ENCODE measurements at regions not wholly inside any gene's neighbourhood (a gene's known extent, or its start where the extent isn't known, plus 50 kb on each side); places are given as distances from the start of the nearest gene placed in this dataset.

DNA sequence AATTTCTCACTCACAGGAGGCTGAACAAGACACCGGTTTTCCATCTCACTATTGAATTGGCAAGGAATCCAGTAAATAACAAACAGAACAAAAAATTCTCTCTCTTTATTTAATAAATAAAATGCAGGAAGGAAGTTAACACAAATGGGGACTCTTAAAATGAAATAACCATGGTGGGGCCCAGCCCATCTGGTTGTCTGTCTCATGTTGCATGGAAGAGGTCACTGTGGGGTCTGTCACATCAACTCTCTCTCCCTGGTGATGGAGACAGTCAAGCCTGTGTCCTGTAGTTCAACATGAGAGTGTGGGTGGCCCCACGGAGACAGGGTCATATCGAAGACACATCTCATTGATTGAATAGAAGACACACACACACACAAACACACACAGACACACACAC, 297.7 kb downstream of the IRX2 start:
- DNase-seq (ENCODE audit: low spot score) = no peak

DNA sequence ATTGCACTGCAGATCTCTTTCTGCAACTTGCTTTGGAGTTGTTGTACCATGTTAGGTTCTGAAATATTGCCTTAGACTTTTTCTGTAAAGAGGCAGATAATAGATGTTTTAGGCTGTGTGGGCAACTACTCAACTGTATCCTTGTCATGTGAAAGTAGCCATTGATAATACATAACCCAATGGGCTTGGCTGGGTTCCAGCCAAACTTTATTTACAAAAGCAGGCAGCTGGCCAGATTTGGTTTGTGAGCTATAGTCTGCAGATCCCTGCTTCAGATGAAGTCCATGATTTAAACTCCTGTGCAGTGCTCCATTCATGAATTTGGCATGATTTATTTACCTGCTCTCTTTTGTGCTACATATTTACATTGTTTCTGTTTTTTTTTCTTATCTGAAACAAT, 300.4 kb downstream of the IRX2 start:
- no peak for DNase-seq (ENCODE audit: low spot score)

DNA sequence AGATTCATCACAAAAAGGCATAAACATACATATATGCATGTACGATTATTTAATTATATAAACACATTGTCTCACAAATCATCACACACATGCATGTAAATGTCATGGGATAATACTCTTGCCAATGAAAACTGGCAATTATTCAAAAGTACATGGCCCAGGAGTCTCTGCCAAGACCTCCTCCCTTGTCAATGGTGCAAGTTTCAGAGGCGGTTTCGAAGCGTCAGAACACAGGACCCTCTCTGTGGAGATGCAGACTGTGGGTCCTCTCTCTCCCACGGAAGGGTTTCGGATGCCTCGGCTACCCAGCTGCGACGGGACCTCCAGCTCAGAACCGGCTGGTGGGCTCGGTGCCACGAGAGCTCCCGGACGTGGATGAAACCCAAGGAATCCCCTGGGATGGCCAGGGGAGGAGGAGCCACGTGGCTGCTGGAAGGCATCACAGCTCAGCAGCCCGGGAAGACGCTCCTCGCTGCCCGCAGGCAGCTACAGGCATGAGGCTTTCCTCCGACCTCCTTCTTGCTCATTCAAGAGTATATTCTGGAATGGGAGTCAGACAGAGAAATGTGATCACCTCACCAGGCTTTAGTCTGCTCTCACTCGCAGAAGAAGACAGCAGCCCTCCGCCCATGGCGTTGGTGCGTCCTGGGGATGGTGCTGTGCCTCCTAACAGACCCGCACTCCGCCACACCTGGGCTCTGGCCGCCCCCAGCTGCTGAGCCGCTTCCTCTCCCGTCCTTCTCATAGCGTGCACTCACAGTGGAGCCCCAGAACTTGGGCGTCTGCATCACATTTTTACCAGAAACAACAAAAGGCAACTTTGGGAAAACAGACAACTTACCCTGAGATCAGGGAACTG, 308.8 kb downstream of the IRX2 start:
- DNase-seq (ENCODE audit: low spot score) = no peak

DNA sequence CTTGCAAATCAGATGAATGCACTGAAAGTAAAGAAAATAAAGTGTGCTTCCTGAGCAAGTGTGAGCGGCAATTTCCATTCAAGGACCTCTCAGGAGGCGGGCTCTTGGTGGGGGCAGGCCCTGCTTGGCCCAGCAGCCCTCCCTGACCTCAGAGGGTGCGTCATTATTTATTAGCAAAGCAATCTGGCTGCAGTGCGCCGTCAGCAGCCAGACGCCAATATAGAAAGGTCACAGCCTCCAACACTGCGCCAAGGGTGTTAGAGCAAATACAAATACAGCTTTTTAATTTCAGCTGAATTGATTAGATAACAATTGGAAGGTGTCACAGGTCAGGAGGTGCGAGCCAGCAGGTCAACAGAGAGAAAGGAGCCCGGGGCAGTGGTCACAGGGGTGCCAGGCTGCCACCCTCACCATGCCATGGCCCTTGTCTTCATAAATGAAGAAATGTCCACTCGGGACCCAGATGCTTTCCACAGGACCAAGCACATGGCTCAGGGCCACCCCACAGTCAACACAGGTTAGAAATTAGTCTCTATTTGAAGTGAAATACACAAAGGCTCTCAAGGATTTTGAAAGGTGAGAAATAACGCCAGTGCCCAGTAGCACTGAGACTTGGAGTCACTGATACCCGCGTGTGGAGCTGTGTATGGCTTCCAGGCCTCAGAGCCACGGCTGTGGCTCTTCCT, 309.8 kb downstream of the IRX2 start:
- no peak for DNase-seq (ENCODE audit: low spot score)

DNA sequence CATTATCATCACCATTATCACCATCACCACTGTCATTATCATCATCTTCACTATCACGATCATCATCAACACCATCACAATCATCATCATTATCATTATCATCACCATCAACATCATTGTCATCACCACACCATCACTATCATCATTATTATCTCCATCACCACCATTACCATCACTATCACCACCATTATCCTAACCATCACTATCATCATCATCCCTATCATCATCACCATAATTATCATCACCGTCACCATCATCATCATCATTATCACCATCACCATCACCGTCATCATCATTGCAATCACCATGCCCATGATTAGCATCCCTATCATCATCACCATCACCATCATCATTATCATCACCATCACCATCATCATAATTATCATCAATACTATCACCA, 311.9 kb downstream of the IRX2 start:
- DNase-seq (ENCODE audit: low spot score) = no peak

DNA sequence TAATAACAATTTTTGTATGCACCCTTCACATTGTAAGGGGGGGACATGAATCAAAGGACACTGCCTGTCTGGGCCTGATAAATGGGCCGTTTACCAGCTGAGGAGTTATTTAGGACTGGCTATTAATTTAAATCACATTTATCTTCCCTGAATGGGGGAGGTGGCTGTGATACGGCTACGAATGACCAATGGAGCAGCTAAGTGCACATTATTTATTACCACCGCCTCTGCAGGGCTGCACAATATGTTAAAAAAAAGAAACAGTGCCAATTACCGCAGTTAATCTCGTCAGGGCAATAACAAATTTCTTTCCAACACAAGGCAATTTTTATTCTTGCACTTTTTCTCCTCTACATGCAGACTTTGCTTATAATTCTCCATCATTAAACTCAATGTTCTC, 318.4 kb downstream of the IRX2 start:
- DNase-seq (ENCODE audit: low spot score) = no peak

DNA sequence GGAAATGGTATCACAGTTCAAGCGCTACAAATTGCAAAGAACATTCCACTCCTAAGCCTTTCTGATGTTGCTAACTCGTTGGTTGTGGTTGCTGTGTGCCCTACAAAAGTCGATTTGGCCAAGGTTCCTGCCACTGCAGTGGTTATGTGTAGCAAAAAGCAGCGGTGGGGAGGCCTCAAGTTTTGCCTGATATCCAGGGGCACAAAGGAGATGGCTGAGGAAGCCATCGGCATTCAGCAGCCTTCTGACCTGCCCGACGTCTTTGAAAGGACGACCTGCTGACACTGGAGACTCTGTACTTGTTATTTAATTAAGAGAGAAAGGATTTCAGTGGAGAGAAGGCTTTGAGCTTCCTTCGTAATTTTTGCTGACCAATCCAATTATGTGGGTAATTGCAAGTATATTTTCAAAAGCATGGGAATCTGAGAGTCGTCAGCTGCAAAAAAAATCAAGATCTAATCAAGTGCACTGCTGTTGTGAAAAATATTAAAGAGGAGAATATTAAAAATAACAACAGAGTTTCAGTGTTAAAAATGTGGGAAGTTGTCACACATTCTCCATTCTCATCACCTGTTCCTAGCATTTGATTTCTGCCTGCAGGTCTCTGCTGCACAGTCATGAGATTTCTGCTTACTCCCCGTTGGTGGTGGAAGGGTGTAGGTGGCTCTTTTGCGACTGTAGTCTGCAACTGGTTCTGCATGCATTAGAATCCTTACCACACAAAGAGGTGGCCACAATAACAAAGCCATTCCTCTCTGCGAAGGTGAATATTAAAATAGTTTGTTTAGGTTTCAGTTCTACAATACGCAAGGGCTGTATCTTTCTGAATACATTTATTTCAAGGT, 319.2 kb downstream of the IRX2 start:
- DNase-seq (ENCODE audit: low spot score) = no peak

DNA sequence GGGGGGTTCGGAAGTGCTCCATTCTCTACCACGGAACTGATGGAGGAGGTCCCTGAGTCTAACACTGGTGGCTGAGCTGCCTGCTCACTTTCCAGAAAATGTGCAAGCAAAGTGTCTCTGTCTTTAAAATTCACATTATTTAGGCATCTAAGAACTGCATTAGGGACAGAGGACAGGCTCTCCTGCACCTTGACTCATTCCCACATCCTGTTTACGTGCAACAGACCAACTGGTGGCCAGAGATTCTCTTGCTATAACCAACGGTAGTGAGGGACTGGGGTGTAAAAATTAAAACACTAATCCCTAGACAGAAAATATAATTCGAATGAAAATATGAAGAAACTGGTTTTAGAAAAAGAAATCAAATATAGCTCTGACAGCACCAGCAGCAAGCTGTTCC, 320.9 kb downstream of the IRX2 start:
- no peak for DNase-seq (ENCODE audit: low spot score)

DNA sequence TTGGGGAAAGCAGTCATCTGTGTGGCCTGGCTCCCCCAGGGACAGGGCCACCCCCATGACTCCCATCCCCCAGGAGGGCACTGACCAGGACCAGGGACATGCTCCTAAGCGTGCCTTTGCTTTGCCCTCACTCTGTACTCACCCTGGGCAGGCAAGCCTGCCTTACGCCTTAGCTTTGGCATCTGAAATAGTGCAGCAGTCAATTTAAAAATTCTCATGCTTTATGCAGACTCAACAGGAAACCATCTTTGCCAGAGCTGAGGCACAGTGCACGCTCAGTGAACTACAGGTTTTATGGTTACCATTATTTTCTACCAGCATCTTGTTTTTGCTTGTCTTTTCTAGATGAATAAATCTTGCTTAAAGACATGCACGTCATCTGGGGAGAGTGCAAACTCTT, 323.5 kb downstream of the IRX2 start:
- no peak for DNase-seq (ENCODE audit: low spot score)

DNA sequence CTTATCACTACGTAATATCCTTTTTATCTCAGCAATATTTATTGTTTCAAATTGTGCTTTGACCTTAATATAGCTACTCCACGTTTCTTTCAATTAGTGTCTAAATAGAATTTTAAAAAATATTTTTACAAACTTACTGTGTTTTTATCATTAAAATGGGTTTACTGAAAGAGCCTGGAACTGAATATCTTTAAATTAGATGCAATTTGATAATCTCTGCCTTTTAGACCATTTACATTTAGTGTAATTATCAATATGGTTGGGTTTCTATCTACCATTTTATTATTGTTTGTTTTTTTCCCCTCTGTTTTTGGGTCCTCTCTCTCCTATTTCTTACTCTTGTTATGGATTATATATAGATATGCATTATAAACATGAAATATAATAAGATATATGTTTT, 327.8 kb downstream of the IRX2 start:
- no peak for DNase-seq (ENCODE audit: low spot score)

DNA sequence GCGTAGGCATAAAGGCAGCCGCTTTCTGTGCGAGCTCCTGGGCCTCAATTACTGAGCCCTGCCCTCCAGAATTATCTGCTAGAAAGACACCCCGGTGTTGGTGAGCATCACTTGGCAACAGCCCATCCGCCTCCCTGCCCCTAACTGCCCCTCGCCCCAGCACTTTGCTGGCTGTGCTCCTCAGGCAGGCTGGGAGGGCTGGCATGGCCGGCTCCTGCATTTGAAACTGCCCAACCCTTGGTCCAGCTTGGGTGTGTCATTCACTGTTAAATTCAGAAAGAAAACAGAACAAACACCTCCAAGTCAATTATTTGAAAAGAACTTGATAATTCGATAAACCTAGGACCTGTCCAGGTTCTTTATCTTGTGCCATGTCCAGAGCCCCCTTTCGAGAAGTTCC, 334.2 kb downstream of the IRX2 start:
- DNase-seq (ENCODE audit: low spot score) = no peak

DNA sequence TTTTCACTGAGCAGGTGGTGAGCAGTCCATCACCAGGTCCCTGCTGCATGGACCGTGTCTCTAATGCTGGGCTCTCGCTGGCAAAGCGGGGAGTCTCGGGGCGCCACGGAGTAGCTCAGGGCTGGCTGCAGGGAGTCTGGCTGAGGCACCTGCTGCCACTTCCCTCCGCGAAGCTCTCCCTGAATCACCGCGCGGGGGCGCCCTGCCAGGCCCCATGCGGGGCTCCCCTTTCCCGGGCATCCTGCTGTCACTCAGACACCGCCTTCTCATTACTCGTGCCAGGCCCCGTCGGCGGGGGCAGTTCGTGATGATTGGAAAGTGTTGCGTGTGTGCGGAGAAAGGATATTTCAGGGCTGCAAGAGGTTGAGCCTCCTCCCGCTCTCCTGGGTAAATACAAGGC, 335.8 kb downstream of the IRX2 start:
- no peak for DNase-seq (ENCODE audit: low spot score)

DNA sequence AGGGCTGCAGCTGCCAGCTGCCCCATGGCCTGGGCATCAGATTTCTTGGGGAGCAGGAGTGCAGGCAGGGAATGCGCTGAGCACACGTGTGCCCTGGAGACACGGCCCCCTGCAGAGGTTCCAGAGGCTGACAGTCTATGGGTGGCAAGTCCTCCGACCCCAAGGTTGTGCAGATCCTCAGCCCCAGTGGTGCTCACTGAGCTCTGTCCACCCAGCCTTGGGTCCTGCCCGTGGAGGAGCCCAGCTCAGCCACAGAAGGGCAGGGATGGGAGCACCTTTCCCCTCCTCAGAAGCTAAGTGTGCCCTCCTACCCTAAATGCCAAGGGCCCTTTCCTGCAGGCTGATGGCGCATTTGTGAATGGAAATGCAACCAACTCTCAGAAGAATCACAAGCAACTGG, 341.0 kb downstream of the IRX2 start:
- no peak for DNase-seq (ENCODE audit: low spot score)

DNA sequence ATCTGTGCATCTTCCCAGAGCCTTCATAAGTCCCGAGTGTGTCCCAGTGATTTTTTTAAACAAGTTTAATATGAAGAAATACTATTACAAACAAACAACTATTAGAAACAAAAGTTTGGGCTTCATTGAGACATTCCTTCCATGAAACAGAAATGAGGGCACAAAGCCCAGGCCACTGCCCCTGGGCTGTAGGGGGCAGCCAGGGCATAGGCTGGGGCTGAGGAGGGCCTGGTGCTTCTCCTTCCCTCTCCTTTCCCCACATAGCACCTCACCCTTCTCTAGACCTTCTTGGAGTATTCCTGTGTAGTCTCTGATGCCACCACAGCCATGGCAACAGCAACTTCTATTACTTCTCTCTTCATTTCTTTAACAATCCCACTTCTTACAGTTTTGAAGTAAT, 348.2 kb downstream of the IRX2 start:
- no peak for DNase-seq (ENCODE audit: low spot score)

DNA sequence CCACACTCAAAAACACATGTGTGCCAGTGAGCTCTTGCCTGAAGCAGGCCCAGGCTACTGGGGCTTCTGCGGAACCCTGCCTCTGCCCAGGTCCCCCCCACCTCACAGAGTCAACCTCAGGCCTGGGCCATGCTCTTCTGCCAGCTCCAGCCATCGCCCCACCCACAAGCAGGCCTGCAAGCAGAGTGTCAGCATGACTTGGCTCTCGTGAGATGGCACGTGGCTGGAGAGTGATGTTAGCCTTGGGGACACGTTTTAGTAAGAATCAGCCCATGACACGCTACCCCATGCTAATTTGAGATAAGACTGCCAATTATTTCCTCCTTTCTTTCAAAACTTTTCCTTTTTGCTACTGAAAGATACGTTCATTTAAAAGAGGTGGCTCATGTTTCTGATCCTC, 351.7 kb downstream of the IRX2 start:
- no peak for DNase-seq (ENCODE audit: low spot score)

DNA sequence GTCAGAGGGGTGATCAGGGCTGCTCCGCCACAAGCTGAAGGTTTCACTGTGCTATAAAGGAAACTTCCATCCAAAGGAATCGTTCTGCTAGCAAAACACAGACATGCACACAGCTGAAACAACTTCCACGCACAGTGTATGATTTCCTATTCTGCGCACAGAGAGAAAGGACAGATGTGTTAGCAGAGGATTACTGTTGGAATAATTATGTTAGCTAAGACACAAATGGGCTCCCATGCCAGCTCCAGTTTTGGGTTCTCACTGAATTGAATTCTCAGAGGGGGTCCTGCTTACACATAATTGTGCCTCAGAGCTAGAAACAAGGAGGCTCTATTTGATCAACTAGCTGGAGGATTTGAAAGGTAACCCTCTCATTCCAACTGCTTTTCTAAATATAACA, 352.4 kb downstream of the IRX2 start:
- no peak for DNase-seq (ENCODE audit: low spot score)

DNA sequence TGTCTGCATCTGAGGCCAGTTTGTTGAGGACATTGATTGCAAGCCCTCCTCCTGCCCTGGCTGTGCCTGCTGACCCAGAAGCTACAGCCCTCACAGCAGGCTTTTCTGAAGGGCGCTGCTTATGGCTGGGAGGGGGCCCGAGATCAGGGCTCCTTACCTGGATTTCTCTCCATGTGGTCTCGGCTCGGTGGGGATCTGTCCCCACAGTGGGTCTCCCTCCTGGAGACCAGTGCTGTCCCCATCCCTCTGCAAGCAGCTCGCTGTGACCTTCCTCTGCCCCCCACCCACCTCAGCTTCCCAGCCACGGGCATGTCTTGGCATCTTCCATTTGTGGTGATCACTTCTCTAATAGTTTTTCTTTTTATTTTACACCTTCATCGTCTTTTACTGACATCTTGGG, 357.9 kb downstream of the IRX2 start:
- no peak for DNase-seq (ENCODE audit: low spot score)

DNA sequence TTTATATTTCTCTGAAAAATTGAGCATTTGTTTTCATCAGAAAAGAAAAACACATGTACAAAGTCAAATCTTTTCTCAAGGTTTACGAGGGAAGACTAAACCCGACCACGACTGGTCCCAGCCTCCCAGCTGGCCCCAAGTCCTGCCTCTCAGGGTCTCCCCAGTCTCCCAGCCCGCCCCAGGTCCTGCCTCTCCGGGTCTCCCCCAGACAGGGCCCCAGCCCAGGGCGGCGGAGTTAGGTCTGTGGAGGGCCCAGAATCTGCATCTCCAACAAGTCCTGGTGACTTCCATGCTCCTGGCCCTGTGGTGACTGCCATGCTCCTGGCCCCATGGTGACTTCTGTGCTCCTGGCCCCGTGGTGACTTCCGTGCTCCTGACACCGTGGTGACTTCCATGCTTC, 359.9 kb downstream of the IRX2 start:
- DNase-seq (ENCODE audit: low spot score) = no peak

DNA sequence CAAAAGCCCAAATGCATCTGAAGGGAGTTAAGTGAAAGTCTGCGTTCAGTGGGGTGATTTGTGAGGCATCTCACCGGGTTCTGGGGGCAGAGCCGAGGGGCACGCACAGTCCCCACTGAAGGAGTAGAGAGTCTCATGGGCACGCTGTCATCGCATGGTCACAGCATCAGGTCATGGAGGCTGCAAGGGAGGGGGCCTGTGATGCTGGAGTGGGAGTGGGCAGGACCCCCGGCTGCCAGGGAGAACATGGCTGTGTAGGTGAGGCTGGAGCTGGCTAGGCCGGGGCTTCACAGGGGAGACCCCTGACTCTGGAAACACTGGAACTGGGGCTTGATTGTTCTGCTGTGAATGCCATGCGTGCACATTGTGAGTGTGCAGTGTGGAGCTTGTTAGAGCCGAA, 360.5 kb downstream of the IRX2 start:
- no peak for DNase-seq (ENCODE audit: low spot score)

DNA sequence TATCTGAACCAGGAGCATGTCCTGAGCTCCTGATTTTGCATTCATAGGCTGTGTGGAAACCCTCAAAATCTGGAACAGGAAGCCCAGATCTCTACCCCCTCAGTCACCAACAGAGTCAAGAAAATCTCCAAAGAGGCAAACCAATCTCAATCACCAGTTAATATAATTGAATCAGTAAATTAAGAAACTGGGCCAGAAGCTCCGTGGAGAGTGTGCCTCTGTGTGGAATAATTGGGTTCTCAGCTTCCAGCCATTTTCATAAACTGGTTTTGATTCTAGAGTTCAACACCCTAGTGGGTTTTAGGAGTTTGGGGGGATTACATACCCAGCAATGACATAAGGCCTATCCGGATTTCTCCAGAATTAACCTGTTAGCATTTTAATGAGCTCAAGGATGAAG, 362.9 kb downstream of the IRX2 start:
- no peak for DNase-seq (ENCODE audit: low spot score)

DNA sequence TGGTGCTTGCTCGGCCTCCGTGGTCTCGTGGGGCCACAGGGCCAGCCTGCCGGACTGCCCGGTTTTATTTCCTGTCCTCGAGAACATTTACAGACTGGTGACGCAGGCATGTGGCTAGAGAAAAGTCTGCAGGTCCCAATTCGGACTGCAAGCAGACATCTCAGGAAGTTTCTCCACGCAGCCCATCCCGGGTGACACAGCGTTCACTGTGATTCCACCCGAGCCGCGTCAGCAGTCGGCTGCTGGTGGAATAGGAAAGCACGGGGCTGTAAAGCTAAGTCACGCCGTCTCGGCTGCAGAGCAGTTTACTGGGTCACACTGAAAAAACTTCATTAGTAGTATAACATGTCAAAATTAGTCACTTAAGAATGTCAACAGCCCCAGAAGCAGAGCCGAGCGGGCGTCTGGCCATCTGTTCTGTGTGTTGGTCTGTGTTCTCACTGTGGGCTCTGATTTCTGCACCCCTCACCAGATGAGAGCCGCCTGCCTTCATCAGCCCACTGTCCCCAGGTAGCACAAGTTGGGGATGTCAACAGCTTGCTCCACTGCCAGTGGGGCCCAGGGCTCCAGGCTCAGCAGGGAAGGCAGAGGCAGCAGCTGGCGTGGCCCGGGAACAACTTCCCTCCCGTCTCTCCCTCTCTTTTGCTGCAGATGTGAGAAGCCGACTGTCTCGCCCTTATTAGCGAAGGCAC, 363.7 kb downstream of the IRX2 start:
- DNase-seq (ENCODE audit: low spot score) = no peak

DNA sequence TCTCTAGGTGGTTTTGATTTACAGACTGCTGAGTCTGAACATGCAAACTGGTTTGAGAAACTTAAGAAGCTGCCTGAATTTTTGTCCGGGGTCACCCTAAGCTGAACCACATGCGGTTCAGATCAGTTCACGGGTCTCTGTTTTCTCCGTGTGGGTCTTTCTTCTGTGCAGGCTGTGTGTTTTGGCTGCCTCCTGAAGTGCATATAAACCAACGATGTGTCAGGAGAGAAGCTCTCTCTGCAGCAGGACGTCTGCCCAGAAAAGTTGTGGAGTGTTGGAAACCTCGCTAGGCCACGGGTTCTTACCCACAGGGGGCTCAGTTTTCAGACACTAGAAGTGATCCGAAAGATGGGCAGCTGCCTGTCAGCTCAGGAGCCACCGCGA, 364.2 kb downstream of the IRX2 start:
- no peak for DNase-seq (ENCODE audit: low spot score)
